ENCODE measurements at regions not wholly inside any gene's neighbourhood (a gene's known extent, or its start where the extent isn't known, plus 50 kb on each side); places are given as distances from the start of the nearest gene placed in this dataset.

- H3K4me1 ChIP-seq, result no peaks in the 10 kb centered on the region
- peaks cover 0 to 4% (median 0%) of the 10 kb centered on the region in 3 donors for H3K27me3 ChIP-seq
- H3K36me3 ChIP-seq, result no peaks in the 10 kb centered on the region
- intact Hi-C loops (cut with DNase I), result no loop called here
- no peak for TF ChIP-seq EP300 (IDR thresholded peaks at IDR 0.05)
- TF ChIP-seq POLR2AphosphoS5 (IDR thresholded peaks at IDR 0.05), result no peak
- TF ChIP-seq CTCF (IDR thresholded peaks at IDR 0.05), result no peak
- no peak for TF ChIP-seq POLR2A (IDR thresholded peaks at IDR 0.05)
- H3K4me3 ChIP-seq, result no peak overlapping the region
- H3K27ac ChIP-seq, result no peak overlapping the region
- no peak for DNase-seq
- H3K9me3 ChIP-seq, result no peaks in the 10 kb centered on the region
- 97 to 98% methylated on average over 11 of the region's 11 CpGs for WGBS, 2 donors
These were observed 51.8 kb upstream of the AFDN start for GRCh38 chr6:167774881-167775280.

DNA sequence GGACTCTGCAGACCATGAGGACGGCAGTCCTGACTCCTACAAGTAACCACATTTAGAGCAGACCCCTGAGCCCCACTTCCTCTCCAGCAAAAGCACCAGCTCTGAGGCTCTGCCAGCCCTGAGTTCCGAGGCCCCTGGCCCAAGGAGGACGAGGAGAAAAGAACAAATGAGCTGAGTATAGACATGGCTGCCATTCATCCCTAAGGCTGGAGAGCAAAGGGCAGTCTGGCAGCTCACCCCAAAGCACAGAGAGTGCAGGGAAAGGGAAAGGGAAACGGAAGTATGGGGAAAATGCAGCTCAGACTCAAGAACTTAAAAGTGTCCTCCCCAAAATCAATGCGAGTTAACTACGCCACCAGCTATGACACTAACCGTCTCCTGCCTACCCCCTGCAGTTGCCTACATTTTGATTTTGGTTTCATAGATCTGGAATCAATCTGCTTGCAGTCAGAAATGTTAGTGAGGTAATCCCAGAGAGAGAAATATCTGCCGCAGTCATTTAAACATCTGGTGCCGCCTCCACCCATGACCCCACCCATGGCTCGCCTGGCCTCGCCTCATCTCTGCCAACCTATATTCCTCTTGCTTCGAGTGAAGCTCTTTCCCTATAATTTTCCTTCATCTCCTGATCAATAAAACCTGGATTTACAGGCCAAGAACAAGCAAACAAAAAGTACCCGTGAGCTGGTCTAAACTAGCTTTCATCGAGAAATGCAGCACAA is 49.6 kb upstream of the AFDN start:
- WGBS, 2 donors, result 38 to 75% methylated on average over 14 of the region's 14 CpGs
- Histone ChIP-seq H3K27ac (no peak overlapping the region), H3K27me3 (no peaks in the 10 kb centered on the region), H3K4me3 (no peak overlapping the region), H3K4me1 (no peaks in the 10 kb centered on the region), H3K9me3 (no peaks in the 10 kb centered on the region), H3K36me3 (no peaks in the 10 kb centered on the region)
- no peak for TF ChIP-seq POLR2AphosphoS5 (IDR thresholded peaks at IDR 0.05)
- no peak for TF ChIP-seq POLR2A (IDR thresholded peaks at IDR 0.05)
- TF ChIP-seq EP300 (IDR thresholded peaks at IDR 0.05), result no peak
- no peak for TF ChIP-seq CTCF (IDR thresholded peaks at IDR 0.05)
- peak; percentile 12 for DNase-seq
- intact Hi-C loops (cut with DNase I), result no loop called here
